ENCODE measurements at regions not wholly inside any gene's neighbourhood (a gene's known extent, or its start where the extent isn't known, plus 50 kb on each side); places are given as distances from the start of the nearest gene placed in this dataset.

DNA sequence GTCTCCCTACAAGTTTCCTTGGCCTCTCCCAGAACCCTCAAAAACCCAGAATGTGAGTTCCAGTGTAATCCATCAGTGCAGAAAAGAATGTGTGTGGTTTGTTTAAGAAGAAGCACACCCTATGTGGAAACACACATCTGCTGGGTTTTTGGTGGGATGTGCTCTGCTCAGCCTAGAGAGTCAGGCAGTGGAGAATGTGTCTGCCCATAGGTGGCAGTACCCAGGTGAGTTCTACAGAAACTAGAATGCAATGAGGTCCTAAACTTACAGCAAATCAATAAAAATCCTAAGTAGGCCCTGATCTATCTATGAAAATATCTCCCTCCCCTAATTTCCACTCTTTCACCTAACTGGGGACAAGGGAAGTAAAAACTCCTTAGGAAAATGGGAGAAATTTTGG lies 437.3 kb downstream of the DHX35 start:
- intact Hi-C loops (cut with micrococcal nuclease; ENCODE audit: unreplicated experiment): no loop called here
- ChIA-PET POLR2A (ENCODE audit: unreplicated experiment) (no interaction called here), CTCF (no interaction called here)

DNA sequence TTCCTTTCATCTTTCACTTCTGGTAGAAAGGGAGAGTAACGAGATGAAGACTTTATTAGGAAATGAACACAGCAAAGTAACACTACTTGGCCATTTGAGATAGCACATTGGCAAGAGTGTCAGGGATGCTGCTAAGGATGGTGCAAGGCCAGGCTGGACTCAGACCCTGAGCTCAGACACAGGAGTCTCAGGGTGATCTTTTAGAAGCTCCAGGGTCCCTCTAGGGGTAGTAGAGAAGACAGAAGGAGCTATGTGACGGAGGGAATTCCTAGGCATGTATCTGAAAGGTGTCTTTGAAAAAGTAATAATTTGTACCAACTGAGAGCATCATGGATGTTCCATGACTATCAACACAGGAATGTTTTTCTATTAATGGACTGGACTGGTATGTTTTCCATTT lies 436.5 kb downstream of the DHX35 start:
- H3K79me2 ChIP-seq (ENCODE audit: low read depth): no peaks in the 10 kb centered on the region
- BruUV-seq (replicated peaks): no TSS peak
- H3K36me3 ChIP-seq (ENCODE audit: low read depth): no peaks in the 10 kb centered on the region
- H2AFZ ChIP-seq: no peak overlapping the region
- H3K27ac ChIP-seq: no peak overlapping the region
- no peak for TF ChIP-seq EZH2 (IDR thresholded peaks at IDR 0.05; ENCODE audit: low read depth)
- TF ChIP-seq, protein P1, sequence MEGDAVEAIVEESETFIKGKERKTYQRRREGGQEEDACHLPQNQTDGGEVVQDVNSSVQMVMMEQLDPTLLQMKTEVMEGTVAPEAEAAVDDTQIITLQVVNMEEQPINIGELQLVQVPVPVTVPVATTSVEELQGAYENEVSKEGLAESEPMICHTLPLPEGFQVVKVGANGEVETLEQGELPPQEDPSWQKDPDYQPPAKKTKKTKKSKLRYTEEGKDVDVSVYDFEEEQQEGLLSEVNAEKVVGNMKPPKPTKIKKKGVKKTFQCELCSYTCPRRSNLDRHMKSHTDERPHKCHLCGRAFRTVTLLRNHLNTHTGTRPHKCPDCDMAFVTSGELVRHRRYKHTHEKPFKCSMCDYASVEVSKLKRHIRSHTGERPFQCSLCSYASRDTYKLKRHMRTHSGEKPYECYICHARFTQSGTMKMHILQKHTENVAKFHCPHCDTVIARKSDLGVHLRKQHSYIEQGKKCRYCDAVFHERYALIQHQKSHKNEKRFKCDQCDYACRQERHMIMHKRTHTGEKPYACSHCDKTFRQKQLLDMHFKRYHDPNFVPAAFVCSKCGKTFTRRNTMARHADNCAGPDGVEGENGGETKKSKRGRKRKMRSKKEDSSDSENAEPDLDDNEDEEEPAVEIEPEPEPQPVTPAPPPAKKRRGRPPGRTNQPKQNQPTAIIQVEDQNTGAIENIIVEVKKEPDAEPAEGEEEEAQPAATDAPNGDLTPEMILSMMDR (conservative IDR thresholded peaks at IDR 0.05): no peak
- H3K9me3 ChIP-seq (ENCODE audit: insufficient read depth, low read depth): no peaks in the 10 kb centered on the region
- POLR2A ChIA-PET (ENCODE audit: unreplicated experiment): no interaction called here
- H3K4me2 ChIP-seq: no peak overlapping the region
- no peaks in the 10 kb centered on the region for H3K9me2 ChIP-seq (ENCODE audit: insufficient read depth)
- H3F3A ChIP-seq (ENCODE audit: insufficient read depth, low read depth): no peaks in the 10 kb centered on the region
- no peak for DNase-seq
- intact Hi-C loops (cut with micrococcal nuclease; ENCODE audit: unreplicated experiment): no loop called here
- H3K4me1 ChIP-seq (replicated peaks; ENCODE audit: insufficient read depth): no peaks in the 10 kb centered on the region
- peaks cover 5% of the 10 kb centered on the region; the same call in 1 of the 2 replicates for H3K27me3 ChIP-seq (ENCODE audit: insufficient read depth, low read depth)
- H4K20me1 ChIP-seq (ENCODE audit: insufficient read depth): no peaks in the 10 kb centered on the region
- CTCF ChIA-PET: no interaction called here
- no peak overlapping the region for H3K4me3 ChIP-seq

More for the DNA sequence above, 437.3 kb downstream of the DHX35 start:
- Histone ChIP-seq H2AFZ (no peak overlapping the region), H3K36me3 (ENCODE audit: low read depth) (no peaks in the 10 kb centered on the region), H3F3A (ENCODE audit: insufficient read depth, low read depth) (no peaks in the 10 kb centered on the region), H3K79me2 (ENCODE audit: low read depth) (no peaks in the 10 kb centered on the region), H3K27ac (no peak overlapping the region), H3K4me2 (no peak overlapping the region), H3K4me3 (no peak overlapping the region), H4K20me1 (ENCODE audit: insufficient read depth) (no peaks in the 10 kb centered on the region), H3K27me3 (ENCODE audit: insufficient read depth, low read depth) (peaks cover 4% of the 10 kb centered on the region; the same call in 1 of the 2 replicates), H3K4me1 (replicated peaks; ENCODE audit: insufficient read depth) (no peaks in the 10 kb centered on the region), H3K9me3 (ENCODE audit: insufficient read depth, low read depth) (no peaks in the 10 kb centered on the region), H3K9me2 (ENCODE audit: insufficient read depth) (no peaks in the 10 kb centered on the region)
- TF ChIP-seq EZH2 (IDR thresholded peaks at IDR 0.05; ENCODE audit: low read depth): no peak
- TF ChIP-seq, protein P1 (conservative IDR thresholded peaks at IDR 0.05): no peak
- DNase-seq: no peak
- no TSS peak for BruUV-seq (replicated peaks)

DNA sequence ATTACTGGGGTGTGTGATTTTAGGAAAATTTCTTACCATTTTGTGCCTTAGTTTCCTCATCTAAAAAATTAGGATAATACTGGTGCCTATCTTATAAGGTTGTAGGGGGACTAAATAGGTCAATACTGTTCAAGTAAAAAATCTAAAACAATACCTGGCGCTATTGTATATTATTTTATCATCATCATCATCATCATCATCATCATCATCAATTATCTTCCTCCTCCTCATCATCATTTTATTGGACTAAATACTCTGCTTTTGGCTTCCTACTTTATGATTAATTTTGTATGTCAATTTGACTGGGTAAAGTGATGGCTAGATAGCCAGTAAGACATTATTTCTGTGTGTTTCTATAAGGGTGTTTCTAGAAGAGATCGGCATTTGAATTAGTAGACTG lies 435.5 kb downstream of the DHX35 start:
- H3K4me2 ChIP-seq: no peak overlapping the region
- H2AFZ ChIP-seq: no peak overlapping the region
- BruUV-seq (replicated peaks): no TSS peak
- no peaks in the 10 kb centered on the region for H4K20me1 ChIP-seq (ENCODE audit: insufficient read depth)
- peaks cover 5% of the 10 kb centered on the region; the same call in 1 of the 2 replicates for H3K27me3 ChIP-seq (ENCODE audit: insufficient read depth, low read depth)
- intact Hi-C loops (cut with micrococcal nuclease; ENCODE audit: unreplicated experiment): no loop called here
- no peak for DNase-seq
- H3K4me1 ChIP-seq (replicated peaks; ENCODE audit: insufficient read depth): no peaks in the 10 kb centered on the region
- no peaks in the 10 kb centered on the region for H3K36me3 ChIP-seq (ENCODE audit: low read depth)
- H3K9me3 ChIP-seq (ENCODE audit: insufficient read depth, low read depth): no peaks in the 10 kb centered on the region
- ChIA-PET POLR2A (ENCODE audit: unreplicated experiment) (no interaction called here), CTCF (no interaction called here)
- H3K9me2 ChIP-seq (ENCODE audit: insufficient read depth): no peaks in the 10 kb centered on the region
- no peaks in the 10 kb centered on the region for H3K79me2 ChIP-seq (ENCODE audit: low read depth)
- H3K4me3 ChIP-seq: no peak overlapping the region
- TF ChIP-seq, protein P1 (conservative IDR thresholded peaks at IDR 0.05): no peak
- no peak for TF ChIP-seq EZH2 (IDR thresholded peaks at IDR 0.05; ENCODE audit: low read depth)
- no peak overlapping the region for H3K27ac ChIP-seq
- no peaks in the 10 kb centered on the region for H3F3A ChIP-seq (ENCODE audit: insufficient read depth, low read depth)
